ENCODE measurements at regions not wholly inside any gene's neighbourhood (a gene's known extent, or its start where the extent isn't known, plus 50 kb on each side); places are given as distances from the start of the nearest gene placed in this dataset.

DNA sequence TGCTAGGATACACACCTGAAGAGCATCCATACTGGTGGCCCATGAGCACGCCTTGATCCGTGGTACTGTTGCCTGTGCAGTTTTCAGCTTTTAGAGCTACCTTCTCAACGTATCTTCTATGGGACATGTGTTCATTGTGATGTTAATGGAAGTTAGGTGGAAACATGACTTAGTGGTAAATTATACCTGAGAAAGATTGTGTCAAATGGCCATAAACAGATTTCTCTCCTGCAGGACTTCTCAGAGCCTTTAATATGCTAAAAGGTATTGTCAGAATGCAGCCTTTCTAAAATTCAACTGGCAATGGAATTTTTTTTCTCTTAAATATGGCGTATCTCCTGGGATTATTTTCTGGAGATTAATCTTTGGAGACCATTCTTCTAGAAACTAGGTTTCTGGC, 148.5 kb downstream of the CDC5L start:
- dilution Hi-C loops (cut with MboI; ENCODE audit: extremely low pct_ligation_motif_present, low sequenced_read_pairs), result no loop called here
- Histone ChIP-seq H3K4me3 (ENCODE audit: control insufficient read depth in 2 of 3, extremely low read depth in 1 of 3, insufficient read depth in 2 of 3, low read depth in 1 of 3, low read length in 3 of 3) (no peak overlapping the region), H3K4me2 (ENCODE audit: control insufficient read depth, extremely low read depth, insufficient read depth, low read depth, low read length) (no peak overlapping the region), H3K27me3 (ENCODE audit: control insufficient read depth, extremely low read depth, insufficient read depth, low read length) (no peaks in the 10 kb centered on the region), H3K27ac (ENCODE audit: control insufficient read depth, insufficient read depth, low read length) (no peak overlapping the region), H3K4me1 (ENCODE audit: control insufficient read depth, extremely low read depth, insufficient read depth, low read length) (no peaks in the 10 kb centered on the region), H2AFZ (ENCODE audit: control insufficient read depth, low read length) (no peak overlapping the region), H3K36me3 (ENCODE audit: control insufficient read depth in 2 of 2, extremely low read depth in 1 of 2, insufficient read depth in 2 of 2, low read length in 2 of 2) (no peaks in the 10 kb centered on the region), H3K9me3 (ENCODE audit: control insufficient read depth, low read depth, low read length) (no peaks in the 10 kb centered on the region), H3K79me2 (ENCODE audit: control insufficient read depth, insufficient read depth, low read length) (no peaks in the 10 kb centered on the region), H3K9me1 (ENCODE audit: control insufficient read depth, extremely low read depth, insufficient read depth, low read length) (no peaks in the 10 kb centered on the region), H3K9ac (ENCODE audit: control insufficient read depth, extremely low read depth, insufficient read depth, low read length) (no peak overlapping the region), H4K20me1 (ENCODE audit: control insufficient read depth, extremely low read depth, insufficient read depth, low read length) (no peaks in the 10 kb centered on the region)
- no peak for FAIRE-seq
- DNase-seq (ENCODE audit: low read depth, low spot score), result no peak
- TF ChIP-seq EZH2 (IDR thresholded peaks at IDR 0.05; ENCODE audit: low read length), result no peak
- TF ChIP-seq, protein P1, sequence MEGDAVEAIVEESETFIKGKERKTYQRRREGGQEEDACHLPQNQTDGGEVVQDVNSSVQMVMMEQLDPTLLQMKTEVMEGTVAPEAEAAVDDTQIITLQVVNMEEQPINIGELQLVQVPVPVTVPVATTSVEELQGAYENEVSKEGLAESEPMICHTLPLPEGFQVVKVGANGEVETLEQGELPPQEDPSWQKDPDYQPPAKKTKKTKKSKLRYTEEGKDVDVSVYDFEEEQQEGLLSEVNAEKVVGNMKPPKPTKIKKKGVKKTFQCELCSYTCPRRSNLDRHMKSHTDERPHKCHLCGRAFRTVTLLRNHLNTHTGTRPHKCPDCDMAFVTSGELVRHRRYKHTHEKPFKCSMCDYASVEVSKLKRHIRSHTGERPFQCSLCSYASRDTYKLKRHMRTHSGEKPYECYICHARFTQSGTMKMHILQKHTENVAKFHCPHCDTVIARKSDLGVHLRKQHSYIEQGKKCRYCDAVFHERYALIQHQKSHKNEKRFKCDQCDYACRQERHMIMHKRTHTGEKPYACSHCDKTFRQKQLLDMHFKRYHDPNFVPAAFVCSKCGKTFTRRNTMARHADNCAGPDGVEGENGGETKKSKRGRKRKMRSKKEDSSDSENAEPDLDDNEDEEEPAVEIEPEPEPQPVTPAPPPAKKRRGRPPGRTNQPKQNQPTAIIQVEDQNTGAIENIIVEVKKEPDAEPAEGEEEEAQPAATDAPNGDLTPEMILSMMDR (optimal IDR thresholded peaks at IDR 0.05 in 1 of 3, IDR thresholded peaks at IDR 0.05 in 1 of 3, conservative IDR thresholded peaks at IDR 0.05 in 1 of 3; ENCODE audit: extremely low read depth in 1 of 3, insufficient read depth in 2 of 3, low read length in 3 of 3), result no peak

DNA sequence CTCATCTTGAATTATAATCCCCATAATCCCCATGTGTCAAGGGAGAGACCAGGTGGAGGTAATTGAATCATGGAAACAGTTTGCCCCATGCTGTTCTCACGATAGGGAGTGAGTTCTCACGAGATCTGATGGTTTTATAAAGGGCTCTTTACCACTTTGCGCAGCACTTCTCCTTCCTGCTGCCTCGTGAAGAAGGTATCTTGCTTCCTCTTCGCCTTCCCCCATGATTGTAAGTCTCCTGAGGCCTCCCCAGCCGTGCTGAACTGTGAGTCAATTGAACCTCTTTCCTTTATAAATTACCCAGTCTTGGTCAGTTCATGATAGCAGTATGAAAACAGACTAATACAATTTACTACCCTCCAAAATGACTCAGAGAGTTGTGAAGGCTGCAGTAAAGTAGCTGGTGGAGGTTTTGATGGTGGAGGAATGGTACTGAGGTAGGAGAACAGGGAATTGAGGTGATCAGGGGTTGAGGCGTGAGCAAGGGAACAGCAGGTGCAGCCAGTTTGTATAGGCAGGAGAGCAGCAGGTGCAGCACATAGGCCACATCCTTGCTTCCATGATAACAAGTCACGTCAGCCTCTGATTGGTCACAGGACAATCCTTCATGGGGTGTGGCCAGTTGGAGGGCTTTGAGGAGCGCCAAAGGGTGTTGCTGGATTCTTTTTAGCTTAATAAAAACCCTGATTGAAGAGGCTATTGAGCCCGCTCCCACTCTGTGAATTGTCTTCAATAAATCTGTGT, 150.0 kb downstream of the CDC5L start:
- Histone ChIP-seq H3K27ac (ENCODE audit: control insufficient read depth, insufficient read depth, low read length) (no peak overlapping the region), H3K4me3 (ENCODE audit: control insufficient read depth in 2 of 3, extremely low read depth in 1 of 3, insufficient read depth in 2 of 3, low read depth in 1 of 3, low read length in 3 of 3) (no peak overlapping the region), H3K9me1 (ENCODE audit: control insufficient read depth, extremely low read depth, insufficient read depth, low read length) (no peaks in the 10 kb centered on the region), H3K27me3 (ENCODE audit: control insufficient read depth, extremely low read depth, insufficient read depth, low read length) (no peaks in the 10 kb centered on the region), H3K4me1 (ENCODE audit: control insufficient read depth, extremely low read depth, insufficient read depth, low read length) (no peaks in the 10 kb centered on the region), H3K4me2 (ENCODE audit: control insufficient read depth, extremely low read depth, insufficient read depth, low read depth, low read length) (no peak overlapping the region), H4K20me1 (ENCODE audit: control insufficient read depth, extremely low read depth, insufficient read depth, low read length) (no peaks in the 10 kb centered on the region), H3K9me3 (ENCODE audit: control insufficient read depth, low read depth, low read length) (no peaks in the 10 kb centered on the region), H2AFZ (ENCODE audit: control insufficient read depth, low read length) (no peak overlapping the region), H3K36me3 (ENCODE audit: control insufficient read depth in 2 of 2, extremely low read depth in 1 of 2, insufficient read depth in 2 of 2, low read length in 2 of 2) (no peaks in the 10 kb centered on the region), H3K9ac (ENCODE audit: control insufficient read depth, extremely low read depth, insufficient read depth, low read length) (no peak overlapping the region), H3K79me2 (ENCODE audit: control insufficient read depth, insufficient read depth, low read length) (no peaks in the 10 kb centered on the region)
- no peak for DNase-seq (ENCODE audit: low read depth, low spot score)
- TF ChIP-seq, protein P1 (optimal IDR thresholded peaks at IDR 0.05 in 1 of 3, IDR thresholded peaks at IDR 0.05 in 1 of 3, conservative IDR thresholded peaks at IDR 0.05 in 1 of 3; ENCODE audit: extremely low read depth in 1 of 3, insufficient read depth in 2 of 3, low read length in 3 of 3), result no peak
- TF ChIP-seq EZH2 (IDR thresholded peaks at IDR 0.05; ENCODE audit: low read length), result no peak
- FAIRE-seq, result no peak
- dilution Hi-C loops (cut with MboI; ENCODE audit: extremely low pct_ligation_motif_present, low sequenced_read_pairs), result no loop called here
